Activated T-helper 1 cell treated with anti-CD3 and anti-CD28 coated beads, Interleukin-12 subunit alpha, Interleukin-12 subunit beta, Interleukin-2, Interleukin-4 antibody, amounts not matched to agents 30 ng/mL and 10 ng/mL and 1 ng/mL, durations not matched to agents 14 hours and 24 hours and 36 hours (primary cell): ENCODE measurements at regions not wholly inside any gene's neighbourhood (a gene's known extent, or its start where the extent isn't known, plus 50 kb on each side); places are given as distances from the start of the nearest gene placed in this dataset.
"Not testable (repeated sequence)": the region's sequence is repeated elsewhere in the genome, so short reads cannot be mapped to it uniquely, and the experiment has no call there.

Source experiments
- DNase-seq: peaks from one replicate; pipeline ENCODE4 v3.0.0; 2021; ENCODE audit warnings: low spot score
- H3K27ac Mint-ChIP-seq: one replicate; pipeline ENCODE4 v1.8.0; 2021; ENCODE audit warnings: mild to moderate bottlenecking, mixed read lengths
- H3K27me3 Mint-ChIP-seq: one replicate; pipeline ENCODE4 v1.8.0; 2022; ENCODE audit warnings: mild to moderate bottlenecking, moderate library complexity, mixed read lengths; ENCODE audit not compliant: insufficient read depth
- H3K36me3 Mint-ChIP-seq: one replicate; pipeline ENCODE4 v1.8.0; 2021; ENCODE audit warnings: low read depth, mixed read lengths
- H3K4me1 Mint-ChIP-seq: one replicate; pipeline ENCODE4 v1.8.0; 2021; ENCODE audit warnings: low read depth, mixed read lengths
- H3K4me3 Mint-ChIP-seq: one replicate; pipeline ENCODE4 v1.8.0; 2021; ENCODE audit warnings: mild to moderate bottlenecking, moderate library complexity, mixed read lengths
- H3K9me3 Mint-ChIP-seq: one replicate; pipeline ENCODE4 v1.8.0; 2021; ENCODE audit warnings: mixed read lengths
- intact Hi-C: fragments of 100-400 bp; cut with micrococcal nuclease; formaldehyde crosslinking; loops from one replicate; pipeline ENCODE4 v1.15.1; 2024

- intact Hi-C loops, result no loop called here
- H3K4me1 Mint-ChIP-seq, result no peaks in the 10 kb centered on the region
- H3K4me3 Mint-ChIP-seq, result no peak overlapping the region
- H3K36me3 Mint-ChIP-seq, result no peaks in the 10 kb centered on the region
- H3K9me3 Mint-ChIP-seq, result no peaks in the 10 kb centered on the region
- peaks cover 20% of the 10 kb centered on the region for H3K27me3 Mint-ChIP-seq
- no peak overlapping the region for H3K27ac Mint-ChIP-seq
- no peak for DNase-seq
These were observed 110.7 kb upstream of the ERRFI1 start for GRCh38 chr1:8136766-8137165.

DNA sequence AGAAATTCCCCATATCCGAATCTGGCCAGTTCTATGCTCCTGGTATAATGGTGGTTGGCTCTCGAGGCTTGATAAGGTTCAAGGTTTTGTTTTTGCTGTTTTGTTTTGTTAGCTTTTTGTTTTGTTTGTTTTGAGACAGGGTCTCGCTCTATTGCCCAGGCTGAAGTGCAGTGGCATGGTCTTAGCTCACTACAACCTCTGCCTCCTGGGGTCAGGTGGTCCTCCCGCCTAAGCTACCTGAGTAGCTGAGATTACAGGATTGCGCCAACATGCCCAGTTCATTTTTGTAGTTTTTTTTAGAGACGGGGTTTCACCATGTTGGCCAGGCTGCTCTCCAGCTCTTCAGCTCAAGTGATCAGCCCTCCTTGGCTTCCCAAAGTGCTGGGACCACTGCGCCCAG, 109.1 kb upstream of the ERRFI1 start:
- Mint-ChIP-seq H3K27ac (no peak overlapping the region), H3K4me1 (no peaks in the 10 kb centered on the region), H3K36me3 (no peaks in the 10 kb centered on the region), H3K27me3 (peaks cover 18% of the 10 kb centered on the region), H3K9me3 (no peaks in the 10 kb centered on the region), H3K4me3 (no peak overlapping the region)
- DNase-seq, result no peak
- intact Hi-C loops, result no loop called here

- no peak for DNase-seq
- Mint-ChIP-seq H3K9me3 (no peaks in the 10 kb centered on the region), H3K27ac (no peak overlapping the region), H3K36me3 (no peaks in the 10 kb centered on the region), H3K27me3 (peaks cover 18% of the 10 kb centered on the region), H3K4me3 (no peak overlapping the region), H3K4me1 (no peaks in the 10 kb centered on the region)
- intact Hi-C loops, result no loop called here
These were observed 108.6 kb upstream of the ERRFI1 start for GRCh38 chr1:8134546-8135235.

DNA sequence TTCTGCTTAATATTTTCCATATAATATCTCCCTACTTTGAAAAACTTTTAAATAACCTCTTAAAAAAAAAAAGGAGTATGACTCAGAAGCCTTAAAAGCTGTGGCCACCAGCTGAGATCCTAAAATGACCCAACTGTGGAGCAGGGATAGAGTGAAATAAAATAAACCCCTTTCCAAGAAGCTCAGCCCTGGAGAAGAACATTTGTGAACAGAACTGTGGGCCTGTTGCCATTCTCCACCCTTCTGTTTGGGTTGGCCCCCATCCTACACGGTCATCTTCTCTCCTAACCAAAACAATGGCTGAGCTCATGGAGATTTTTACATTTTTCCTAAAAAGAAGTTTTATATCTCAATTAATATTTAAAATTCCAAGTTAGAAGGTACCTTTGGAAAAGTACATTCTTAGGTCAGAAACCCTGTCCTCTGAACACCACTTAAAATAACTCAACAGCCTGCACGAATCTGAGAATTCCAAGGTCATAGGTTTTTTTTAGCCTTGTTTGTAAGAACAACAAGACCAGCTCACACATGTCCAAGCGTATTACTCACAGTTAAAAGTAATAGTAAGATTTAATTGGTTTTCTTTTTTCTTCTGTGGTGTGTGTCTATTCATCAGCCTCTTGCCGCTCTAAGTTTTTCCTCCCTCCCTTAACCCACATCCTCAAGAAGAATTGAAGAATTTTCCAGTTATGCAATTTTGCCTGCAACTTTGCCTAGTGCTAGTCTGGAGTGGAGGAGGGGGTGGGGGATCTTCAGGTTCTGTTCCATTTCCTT, 107.7 kb upstream of the ERRFI1 start:
- Mint-ChIP-seq H3K4me3 (no peak overlapping the region), H3K36me3 (no peaks in the 10 kb centered on the region), H3K9me3 (no peaks in the 10 kb centered on the region), H3K27ac (no peak overlapping the region), H3K4me1 (no peaks in the 10 kb centered on the region), H3K27me3 (peaks cover 18% of the 10 kb centered on the region)
- no peak for DNase-seq
- intact Hi-C loops, result no loop called here

DNA sequence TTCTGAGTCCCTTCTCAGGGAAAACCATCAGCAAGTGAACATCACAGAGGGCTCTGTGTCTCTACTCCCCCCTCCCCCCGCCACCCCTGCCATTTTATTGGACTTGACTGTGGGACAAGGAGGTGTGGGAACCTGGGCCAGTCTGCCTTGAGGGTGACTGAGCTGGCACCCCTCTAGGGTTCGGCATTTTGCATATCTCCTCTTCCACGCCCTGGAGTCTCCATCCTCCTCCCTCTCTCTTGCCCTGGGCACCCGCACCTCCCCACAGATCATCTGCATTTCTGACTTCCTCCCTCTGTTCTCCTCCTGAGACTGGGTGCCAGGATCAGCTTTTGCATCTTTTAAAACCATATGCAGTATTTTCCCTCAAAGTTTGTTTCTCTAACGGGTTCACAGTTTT, 107.1 kb upstream of the ERRFI1 start:
- Mint-ChIP-seq H3K36me3 (no peaks in the 10 kb centered on the region), H3K27ac (no peak overlapping the region), H3K9me3 (no peaks in the 10 kb centered on the region), H3K4me1 (no peaks in the 10 kb centered on the region), H3K4me3 (no peak overlapping the region), H3K27me3 (peaks cover 17% of the 10 kb centered on the region)
- DNase-seq, result no peak
- intact Hi-C loops, result no loop called here

DNA sequence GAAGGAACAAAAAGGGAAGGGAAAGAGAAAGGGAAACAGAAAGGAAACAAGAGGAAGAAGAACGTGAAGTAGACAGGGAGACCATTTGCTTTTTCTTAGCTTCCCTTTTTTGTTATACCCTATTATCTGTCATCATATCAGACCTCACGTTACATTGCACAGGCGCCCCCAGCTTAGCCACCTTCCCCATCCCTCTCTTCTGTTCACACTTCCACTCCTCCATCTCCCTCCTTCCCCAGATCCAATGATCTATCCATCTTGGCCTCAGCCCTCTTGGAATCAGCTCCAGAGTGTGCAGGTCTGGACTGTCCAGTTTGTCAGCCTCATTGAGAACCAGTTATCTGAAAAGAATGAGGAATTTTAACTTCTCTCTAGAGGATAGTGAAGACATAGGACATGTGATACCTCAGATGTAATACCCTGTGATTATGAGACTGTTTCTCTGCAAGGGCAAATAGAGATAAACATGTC, 101.1 kb upstream of the ERRFI1 start:
- peaks cover 4% of the 10 kb centered on the region for H3K27me3 Mint-ChIP-seq
- H3K4me3 Mint-ChIP-seq, result no peak overlapping the region
- H3K9me3 Mint-ChIP-seq, result peaks cover 8% of the 10 kb centered on the region
- DNase-seq, result no peak
- H3K4me1 Mint-ChIP-seq, result no peaks in the 10 kb centered on the region
- H3K27ac Mint-ChIP-seq, result no peak overlapping the region
- no peaks in the 10 kb centered on the region for H3K36me3 Mint-ChIP-seq
- intact Hi-C loops, result no loop called here

DNA sequence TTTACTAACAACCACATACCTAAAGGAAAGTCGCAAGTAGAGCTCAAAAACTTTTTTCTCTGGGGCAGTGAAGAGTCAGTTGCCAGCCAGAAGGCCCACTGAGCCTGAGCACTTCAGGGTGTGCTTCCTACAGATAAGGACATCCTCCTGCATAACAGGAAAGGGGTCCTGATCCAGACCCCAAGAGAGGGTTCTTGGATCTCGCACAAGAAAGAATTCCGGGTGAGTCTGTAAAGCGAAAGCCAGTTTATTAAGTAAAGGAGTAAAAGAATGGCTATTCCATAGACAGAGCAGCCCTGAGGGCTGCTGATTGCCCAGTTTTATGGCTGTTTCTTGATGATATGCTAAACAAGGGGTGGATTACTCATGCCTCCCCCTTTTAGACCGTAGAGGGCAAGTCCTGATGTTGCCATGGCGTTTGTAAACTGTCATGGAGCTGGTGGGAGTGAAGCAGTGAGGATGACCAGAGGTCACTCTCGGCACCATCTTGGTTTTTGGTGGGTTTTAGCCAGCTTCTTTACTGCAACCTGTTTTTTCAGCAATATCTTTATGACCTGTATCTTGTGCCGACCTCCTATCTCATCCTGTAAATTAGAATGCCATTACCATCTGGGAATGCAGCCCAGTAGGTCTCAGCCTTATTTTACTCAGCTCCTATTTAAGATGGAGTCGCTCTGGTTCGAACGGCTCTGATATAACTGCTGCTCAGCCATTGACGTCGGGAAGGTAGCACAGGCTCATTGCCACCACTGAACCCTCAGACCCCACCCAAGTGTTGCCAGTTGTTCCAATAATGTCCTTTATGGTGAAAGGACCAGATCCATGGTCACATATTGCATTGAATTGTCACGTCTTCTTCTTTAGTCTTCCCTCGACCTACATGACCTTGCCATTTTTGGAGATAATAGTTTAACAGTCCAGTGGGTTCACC, 96.6 kb upstream of the ERRFI1 start:
- H3K4me1 Mint-ChIP-seq, result peaks cover 11% of the 10 kb centered on the region
- H3K9me3 Mint-ChIP-seq, result peaks cover 8% of the 10 kb centered on the region
- intact Hi-C loops, result no loop called here
- peaks cover 4% of the 10 kb centered on the region for H3K27me3 Mint-ChIP-seq
- H3K4me3 Mint-ChIP-seq, result no peak overlapping the region
- H3K27ac Mint-ChIP-seq, result no peak overlapping the region
- H3K36me3 Mint-ChIP-seq, result no peaks in the 10 kb centered on the region
- no peak for DNase-seq

DNA sequence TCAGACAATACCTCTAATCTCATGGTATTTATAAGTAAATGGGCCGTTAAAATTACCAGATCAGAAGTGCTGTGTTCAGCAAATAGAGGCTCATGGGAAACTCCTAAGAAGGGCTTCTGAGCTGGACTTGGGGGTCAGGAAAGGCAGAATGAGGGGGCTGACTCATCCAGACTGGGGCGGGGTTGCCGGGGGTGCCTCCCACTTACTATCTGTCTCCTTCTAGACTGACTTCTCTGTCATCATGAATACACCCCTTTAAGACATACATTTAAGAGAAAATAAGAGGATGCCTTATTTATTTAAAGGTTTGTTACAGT, 96.0 kb upstream of the ERRFI1 start:
- peaks cover 4% of the 10 kb centered on the region for H3K27me3 Mint-ChIP-seq
- peaks cover 8% of the 10 kb centered on the region for H3K9me3 Mint-ChIP-seq
- H3K27ac Mint-ChIP-seq, result no peak overlapping the region
- peaks cover 11% of the 10 kb centered on the region for H3K4me1 Mint-ChIP-seq
- no peaks in the 10 kb centered on the region for H3K36me3 Mint-ChIP-seq
- no peak overlapping the region for H3K4me3 Mint-ChIP-seq
- DNase-seq, result no peak
- intact Hi-C loops, result no loop called here

GRCh38 chr1:8121261-8122159, 95.4 kb upstream of the ERRFI1 start:
- intact Hi-C loops, result no loop called here
- peaks cover 4% of the 10 kb centered on the region for H3K27me3 Mint-ChIP-seq
- no peak overlapping the region for H3K27ac Mint-ChIP-seq
- peaks cover 11% of the 10 kb centered on the region for H3K4me1 Mint-ChIP-seq
- H3K36me3 Mint-ChIP-seq, result no peaks in the 10 kb centered on the region
- no peak overlapping the region for H3K4me3 Mint-ChIP-seq
- DNase-seq, result no peak
- H3K9me3 Mint-ChIP-seq, result peaks cover 8% of the 10 kb centered on the region

GRCh38 chr1:8120693-8121260, 94.7 kb upstream of the ERRFI1 start:
- Mint-ChIP-seq H3K27me3 (peaks cover 4% of the 10 kb centered on the region), H3K36me3 (no peaks in the 10 kb centered on the region), H3K9me3 (peaks cover 6% of the 10 kb centered on the region), H3K4me1 (peaks cover 11% of the 10 kb centered on the region), H3K27ac (no peak overlapping the region), H3K4me3 (no peak overlapping the region)
- no peak for DNase-seq
- intact Hi-C loops, result no loop called here

DNA sequence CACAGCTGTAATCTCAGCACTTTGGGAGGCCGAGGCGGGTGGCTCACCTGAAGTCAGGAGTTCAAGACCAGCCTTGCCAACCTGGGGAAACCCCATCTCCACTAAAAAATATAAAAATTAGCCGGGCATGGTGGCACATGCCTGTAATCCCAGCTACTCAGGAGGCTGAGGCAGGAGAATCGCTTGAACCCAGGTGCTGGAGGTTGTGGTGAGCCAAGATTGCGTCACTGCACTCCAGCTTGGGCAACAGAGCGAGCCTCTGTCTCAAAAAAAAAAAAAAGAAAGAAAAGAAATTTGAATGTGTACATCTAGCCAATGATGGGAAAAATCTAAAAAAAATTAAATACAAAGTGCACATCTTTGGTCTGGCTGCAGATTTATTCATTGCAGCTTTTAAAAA, 92.6 kb upstream of the ERRFI1 start:
- H3K36me3 Mint-ChIP-seq, DNase-seq, intact Hi-C loops, H3K9me3 Mint-ChIP-seq, H3K27ac Mint-ChIP-seq, H3K4me3 Mint-ChIP-seq, H3K27me3 Mint-ChIP-seq: not testable (repeated sequence)
- peaks cover 15% of the 10 kb centered on the region for H3K4me1 Mint-ChIP-seq

GRCh38 chr1:8118031-8118451, 91.9 kb upstream of the ERRFI1 start:
- Mint-ChIP-seq H3K36me3 (no peaks in the 10 kb centered on the region), H3K4me1 (peaks cover 16% of the 10 kb centered on the region), H3K4me3 (no peak overlapping the region), H3K27ac (no peak overlapping the region), H3K27me3 (peaks cover 2% of the 10 kb centered on the region), H3K9me3 (no peaks in the 10 kb centered on the region)
- no peak for DNase-seq
- intact Hi-C loops, result no loop called here
